Epithelial cell of proximal tubule (primary cell): ENCODE measurements at regions not wholly inside any gene's neighbourhood (a gene's known extent, or its start where the extent isn't known, plus 50 kb on each side); places are given as distances from the start of the nearest gene placed in this dataset.

Experiments used
- DNase-seq: peaks from one replicate; pipeline ENCODE4 v3.0.0-alpha.2; 2011; ENCODE audit warnings: low read depth
- H3K4me3 ChIP-seq: 2 replicates; pipeline ENCODE4 v1.5.1; 2011; ENCODE audit warnings: low read depth, mild to moderate bottlenecking, low read length
- CTCF ChIP-seq: conservative IDR thresholded peaks from 2 replicates; pipeline ENCODE4 v1.5.1; 2012; ENCODE audit warnings: low read depth, mild to moderate bottlenecking, low read length

DNA sequence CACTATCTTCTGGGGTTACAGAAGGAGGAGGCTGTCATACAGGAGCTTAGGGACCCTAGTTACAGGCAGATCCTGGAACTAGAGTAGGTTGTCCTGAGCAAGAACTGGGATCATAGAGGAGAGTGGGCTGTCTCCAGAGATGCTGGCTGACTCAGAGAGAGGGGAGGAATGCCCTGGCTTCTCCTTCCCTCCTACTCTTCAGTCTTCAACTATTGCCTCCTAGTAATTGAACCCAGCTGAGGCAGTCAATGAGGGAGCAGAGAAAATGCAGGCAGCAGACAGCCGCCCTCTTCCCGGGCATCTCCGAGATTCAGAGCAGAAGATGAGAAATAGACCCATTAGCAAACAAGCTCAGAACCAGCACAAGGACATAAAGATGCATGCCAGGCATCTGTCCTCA lies 118.3 kb upstream of the PDE5A start:
- H3K4me3 ChIP-seq = no peak overlapping the region

GRCh38 chr4:119745351-119745750 lies 116.7 kb upstream of the PDE5A start:
- no peak for TF ChIP-seq CTCF
- DNase-seq = no peak
- no peak overlapping the region for H3K4me3 ChIP-seq

More for the DNA sequence above, 118.3 kb upstream of the PDE5A start:
- no peak for TF ChIP-seq CTCF
- DNase-seq = no peak

GRCh38 chr4:119744580-119744979 lies 116.0 kb upstream of the PDE5A start:
- TF ChIP-seq CTCF = no peak
- DNase-seq = no peak
- H3K4me3 ChIP-seq = no peak overlapping the region

GRCh38 chr4:119743644-119744043 lies 115.0 kb upstream of the PDE5A start:
- H3K4me3 ChIP-seq = no peak overlapping the region
- no peak for TF ChIP-seq CTCF
- no peak for DNase-seq

GRCh38 chr4:119739796-119740195 lies 111.2 kb upstream of the PDE5A start:
- no peak for TF ChIP-seq CTCF
- H3K4me3 ChIP-seq = no peak overlapping the region
- DNase-seq = no peak

GRCh38 chr4:119738901-119739300 lies 110.3 kb upstream of the PDE5A start:
- no peak for TF ChIP-seq CTCF
- H3K4me3 ChIP-seq = no peak overlapping the region
- DNase-seq = no peak

- no peak for DNase-seq
- no peak overlapping the region for H3K4me3 ChIP-seq
- TF ChIP-seq CTCF = no peak
Measured at GRCh38 chr4:119736559-119736958, 108.0 kb upstream of the PDE5A start.
